ENCODE measurements at regions not wholly inside any gene's neighbourhood (a gene's known extent, or its start where the extent isn't known, plus 50 kb on each side); places are given as distances from the start of the nearest gene placed in this dataset.

GRCh38 chr13:75214846-75215245, 267.1 kb downstream of the TBC1D4 start:
- no peak for TF ChIP-seq EZH2 (IDR thresholded peaks at IDR 0.05; ENCODE audit: low read length, missing control alignments)
- no peak for TF ChIP-seq CTCF (conservative IDR thresholded peaks at IDR 0.05 in 1 of 2, IDR thresholded peaks at IDR 0.05 in 1 of 2; ENCODE audit: low read depth in 1 of 2, low read length in 2 of 2)

Measured in fibroblast of lung (primary cell).